ENCODE measurements at regions not wholly inside any gene's neighbourhood (a gene's known extent, or its start where the extent isn't known, plus 50 kb on each side); places are given as distances from the start of the nearest gene placed in this dataset.

DNA sequence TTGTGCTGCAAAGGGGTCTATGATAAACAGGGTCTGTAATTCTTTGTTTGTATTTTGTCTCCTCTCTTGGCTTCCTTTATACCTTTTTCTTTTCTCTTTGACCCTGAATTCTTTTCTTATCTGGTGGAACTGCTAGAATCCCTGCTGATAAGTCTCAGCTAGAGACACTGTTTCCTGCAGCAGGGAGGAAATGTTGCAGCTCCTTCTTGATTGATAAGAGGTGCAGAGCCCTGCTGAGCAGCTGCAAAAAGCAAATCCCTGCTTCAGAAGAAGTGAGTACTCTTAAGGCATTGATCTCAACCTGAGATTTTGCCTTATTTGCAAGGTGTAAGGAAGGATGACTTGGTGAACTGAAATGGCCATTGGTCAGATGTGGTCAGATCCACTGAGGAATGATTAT lies 167.8 kb downstream of the NUP35 start:
- Histone ChIP-seq H3K9me3 (ENCODE audit: low read depth, low read length) (no peaks in the 10 kb centered on the region), H3K9ac (ENCODE audit: insufficient read length) (no peak overlapping the region), H3K27ac (no peak overlapping the region), H3K4me3 (no peak overlapping the region), H3K36me3 (ENCODE audit: insufficient read depth, low read length) (no peaks in the 10 kb centered on the region)
- DNase-seq (ENCODE audit: low read depth, low spot score), result no peak
- TF ChIP-seq EZH2 (IDR thresholded peaks at IDR 0.05) (no peak), POLR2AphosphoS5 (IDR thresholded peaks at IDR 0.05; ENCODE audit: borderline replicate concordance, low read depth, low read length) (no peak), FOXP2 (optimal IDR thresholded peaks at IDR 0.05; ENCODE audit: control extremely low read depth, extremely low read length, insufficient read depth) (no peak)

DNA sequence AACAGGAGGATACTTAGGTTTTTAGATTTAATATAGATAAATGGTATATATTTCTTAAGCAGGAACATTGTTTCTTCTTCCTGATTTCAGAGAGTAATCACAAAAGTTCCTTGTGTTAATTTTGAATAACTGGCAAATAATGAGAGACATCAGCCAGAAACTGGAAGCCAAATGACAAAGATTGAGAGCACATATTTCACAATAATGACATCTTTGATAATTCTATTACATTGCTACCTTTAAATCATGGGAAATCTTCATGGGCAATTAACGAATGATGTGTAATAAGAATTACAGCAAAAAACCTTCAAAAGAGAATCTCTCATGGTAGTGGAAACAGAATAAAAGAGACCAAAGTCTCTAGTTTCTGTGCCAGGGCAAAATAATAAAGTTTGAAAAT lies 215.1 kb downstream of the NUP35 start:
- Histone ChIP-seq H3K27ac (no peak overlapping the region), H3K4me3 (no peak overlapping the region), H3K36me3 (ENCODE audit: insufficient read depth, low read length) (no peaks in the 10 kb centered on the region), H3K9me3 (ENCODE audit: low read depth, low read length) (no peaks in the 10 kb centered on the region), H3K9ac (ENCODE audit: insufficient read length) (no peak overlapping the region)
- DNase-seq (ENCODE audit: low read depth, low spot score), result no peak
- TF ChIP-seq FOXP2 (optimal IDR thresholded peaks at IDR 0.05; ENCODE audit: control extremely low read depth, extremely low read length, insufficient read depth), result no peak
- no peak for TF ChIP-seq EZH2 (IDR thresholded peaks at IDR 0.05)
- TF ChIP-seq POLR2AphosphoS5 (IDR thresholded peaks at IDR 0.05; ENCODE audit: borderline replicate concordance, low read depth, low read length), result no peak

DNA sequence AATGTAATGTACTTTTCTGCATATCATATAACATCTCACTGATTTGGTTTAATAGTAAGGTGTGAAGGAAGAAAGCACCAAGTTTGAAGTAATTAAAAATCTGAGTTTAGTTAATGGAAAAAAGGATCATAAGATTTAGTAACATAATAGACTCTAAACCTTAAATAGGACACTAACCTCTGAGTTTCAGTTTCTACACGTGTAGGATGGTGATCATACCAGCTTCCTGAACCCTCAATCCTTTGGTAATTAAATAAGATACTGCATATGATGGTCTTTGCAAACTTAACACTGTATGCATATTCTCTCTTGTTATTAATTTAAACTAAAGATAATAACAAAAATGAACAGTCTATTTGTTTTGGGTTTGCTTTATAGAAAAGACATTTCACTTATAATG lies 216.8 kb downstream of the NUP35 start:
- Histone ChIP-seq H3K9me3 (ENCODE audit: low read depth, low read length) (no peaks in the 10 kb centered on the region), H3K4me3 (no peak overlapping the region), H3K9ac (ENCODE audit: insufficient read length) (no peak overlapping the region), H3K36me3 (ENCODE audit: insufficient read depth, low read length) (no peaks in the 10 kb centered on the region), H3K27ac (no peak overlapping the region)
- DNase-seq (ENCODE audit: low read depth, low spot score), result no peak
- TF ChIP-seq FOXP2 (optimal IDR thresholded peaks at IDR 0.05; ENCODE audit: control extremely low read depth, extremely low read length, insufficient read depth) (no peak), EZH2 (IDR thresholded peaks at IDR 0.05) (no peak), POLR2AphosphoS5 (IDR thresholded peaks at IDR 0.05; ENCODE audit: borderline replicate concordance, low read depth, low read length) (no peak)

DNA sequence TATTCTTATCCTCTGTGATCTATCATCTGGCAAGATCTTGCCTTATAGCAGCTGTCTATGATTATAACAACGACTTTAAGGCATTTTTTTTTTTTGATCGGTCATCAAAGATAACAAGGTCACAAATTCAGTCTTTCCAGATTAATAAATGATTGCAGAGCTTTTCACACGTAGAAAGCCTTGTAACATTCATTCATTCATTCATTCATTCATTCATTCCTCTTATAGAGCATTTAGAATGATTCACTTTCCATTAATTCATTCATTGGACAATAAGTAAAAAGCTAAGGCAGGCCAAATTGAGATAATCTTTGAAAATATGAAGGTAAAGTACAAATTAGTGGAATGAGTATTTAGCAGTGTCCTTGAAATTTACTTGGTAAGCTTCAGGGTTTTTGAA lies 223.7 kb downstream of the NUP35 start:
- Histone ChIP-seq H3K27ac (no peak overlapping the region), H3K4me3 (no peak overlapping the region), H3K9me3 (ENCODE audit: low read depth, low read length) (no peaks in the 10 kb centered on the region), H3K9ac (ENCODE audit: insufficient read length) (no peak overlapping the region), H3K36me3 (ENCODE audit: insufficient read depth, low read length) (no peaks in the 10 kb centered on the region)
- no peak for TF ChIP-seq FOXP2 (optimal IDR thresholded peaks at IDR 0.05; ENCODE audit: control extremely low read depth, extremely low read length, insufficient read depth)
- no peak for TF ChIP-seq POLR2AphosphoS5 (IDR thresholded peaks at IDR 0.05; ENCODE audit: borderline replicate concordance, low read depth, low read length)
- TF ChIP-seq EZH2 (IDR thresholded peaks at IDR 0.05), result no peak
- DNase-seq (ENCODE audit: low read depth, low spot score), result no peak

DNA sequence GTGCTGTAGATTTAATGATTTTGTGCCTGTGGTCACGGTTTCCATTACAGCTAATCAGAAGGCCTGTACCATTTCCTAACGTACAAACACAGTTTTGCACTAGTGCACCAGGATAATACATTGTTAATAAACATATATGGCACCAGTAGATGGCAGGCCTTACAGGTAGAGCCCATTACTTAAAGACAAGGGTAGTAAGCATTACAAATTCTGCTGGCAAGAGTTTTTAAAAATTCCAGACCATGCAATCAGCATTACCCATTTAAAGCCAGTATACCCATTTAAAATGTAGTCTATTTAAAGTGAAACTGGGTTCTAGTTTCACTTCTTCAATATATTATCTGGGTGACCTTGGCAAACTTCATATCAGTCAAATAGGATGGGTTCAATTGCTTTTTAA lies 224.2 kb downstream of the NUP35 start:
- Histone ChIP-seq H3K9me3 (ENCODE audit: low read depth, low read length) (no peaks in the 10 kb centered on the region), H3K27ac (no peak overlapping the region), H3K36me3 (ENCODE audit: insufficient read depth, low read length) (no peaks in the 10 kb centered on the region), H3K4me3 (no peak overlapping the region), H3K9ac (ENCODE audit: insufficient read length) (no peak overlapping the region)
- no peak for DNase-seq (ENCODE audit: low read depth, low spot score)
- TF ChIP-seq FOXP2 (optimal IDR thresholded peaks at IDR 0.05; ENCODE audit: control extremely low read depth, extremely low read length, insufficient read depth) (no peak), POLR2AphosphoS5 (IDR thresholded peaks at IDR 0.05; ENCODE audit: borderline replicate concordance, low read depth, low read length) (no peak), EZH2 (IDR thresholded peaks at IDR 0.05) (no peak)

DNA sequence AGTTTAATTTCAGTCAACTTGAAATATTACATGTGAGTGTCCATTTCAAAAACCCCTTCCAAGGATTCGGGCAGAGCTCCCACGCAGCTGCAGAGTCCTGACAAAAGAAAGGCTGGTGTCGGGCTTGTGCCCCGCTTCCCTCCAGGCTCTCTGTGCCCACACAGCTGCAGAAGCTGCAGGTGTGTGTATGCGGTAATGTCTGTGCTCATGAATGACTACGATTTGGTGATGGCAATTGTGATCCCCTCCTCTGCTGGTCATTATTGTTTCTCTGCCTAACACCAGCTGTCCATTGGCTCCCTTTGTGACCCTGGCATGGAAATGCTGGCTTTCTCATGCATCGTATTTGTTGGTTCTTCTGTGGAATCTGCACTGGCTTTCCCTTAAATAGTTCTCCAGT lies 224.8 kb downstream of the NUP35 start:
- DNase-seq (ENCODE audit: low read depth, low spot score), result no peak
- Histone ChIP-seq H3K27ac (no peak overlapping the region), H3K9ac (ENCODE audit: insufficient read length) (no peak overlapping the region), H3K9me3 (ENCODE audit: low read depth, low read length) (no peaks in the 10 kb centered on the region), H3K36me3 (ENCODE audit: insufficient read depth, low read length) (no peaks in the 10 kb centered on the region), H3K4me3 (no peak overlapping the region)
- TF ChIP-seq POLR2AphosphoS5 (IDR thresholded peaks at IDR 0.05; ENCODE audit: borderline replicate concordance, low read depth, low read length) (no peak), FOXP2 (optimal IDR thresholded peaks at IDR 0.05; ENCODE audit: control extremely low read depth, extremely low read length, insufficient read depth) (no peak), EZH2 (IDR thresholded peaks at IDR 0.05) (no peak)

DNA sequence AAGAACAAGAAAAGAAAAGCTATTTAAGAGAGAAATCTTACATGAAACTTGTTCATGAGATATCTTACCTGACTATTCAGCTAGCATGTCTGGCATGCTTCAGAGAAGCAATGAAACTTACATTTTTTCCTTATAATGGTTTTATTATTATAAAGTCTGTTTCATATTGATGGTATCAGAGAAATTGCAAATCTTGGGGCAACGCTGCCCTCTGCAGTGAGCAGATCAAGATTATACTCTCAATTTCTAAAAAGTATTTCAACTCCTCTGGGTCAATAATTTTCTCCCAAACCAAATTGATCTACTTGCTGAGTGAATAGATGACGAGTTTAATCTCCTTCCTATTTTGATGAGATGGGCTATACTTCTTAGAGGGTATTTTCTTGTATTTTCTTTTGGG lies 235.6 kb downstream of the NUP35 start:
- Histone ChIP-seq H3K36me3 (ENCODE audit: insufficient read depth, low read length) (no peaks in the 10 kb centered on the region), H3K9me3 (ENCODE audit: low read depth, low read length) (no peaks in the 10 kb centered on the region), H3K4me3 (no peak overlapping the region), H3K27ac (no peak overlapping the region), H3K9ac (ENCODE audit: insufficient read length) (no peak overlapping the region)
- peak; percentile 14 for DNase-seq (ENCODE audit: low read depth, low spot score)
- no peak for TF ChIP-seq EZH2 (IDR thresholded peaks at IDR 0.05)
- TF ChIP-seq FOXP2 (optimal IDR thresholded peaks at IDR 0.05; ENCODE audit: control extremely low read depth, extremely low read length, insufficient read depth), result no peak
- TF ChIP-seq POLR2AphosphoS5 (IDR thresholded peaks at IDR 0.05; ENCODE audit: borderline replicate concordance, low read depth, low read length), result no peak

DNA sequence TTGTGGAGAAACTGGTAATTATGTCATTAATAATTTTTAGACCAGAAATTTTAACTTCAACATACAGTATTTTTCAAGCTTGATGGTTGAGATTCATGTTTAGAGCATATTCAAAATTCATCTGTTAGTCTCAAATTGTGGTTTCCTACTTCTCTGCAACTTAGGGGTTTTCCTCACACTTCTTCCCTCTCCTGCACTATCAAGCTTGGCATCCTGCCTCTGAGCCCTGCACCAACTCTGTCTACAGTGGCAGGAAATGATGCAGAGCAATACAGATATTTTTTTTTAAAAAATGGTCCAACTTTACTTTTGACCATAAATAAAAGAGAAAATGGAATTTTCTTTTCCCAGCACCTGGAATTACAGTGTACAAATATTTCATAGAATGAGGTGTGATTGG lies 247.3 kb downstream of the NUP35 start:
- H3K4me3 ChIP-seq, result no peak overlapping the region
- no peak overlapping the region for H3K27ac ChIP-seq
- no peaks in the 10 kb centered on the region for H3K36me3 ChIP-seq (ENCODE audit: insufficient read depth, low read length)
- H3K9ac ChIP-seq (ENCODE audit: insufficient read length), result no peak overlapping the region
- TF ChIP-seq POLR2AphosphoS5 (IDR thresholded peaks at IDR 0.05; ENCODE audit: borderline replicate concordance, low read depth, low read length), result no peak
- TF ChIP-seq FOXP2 (optimal IDR thresholded peaks at IDR 0.05; ENCODE audit: control extremely low read depth, extremely low read length, insufficient read depth), result no peak
- no peak for TF ChIP-seq EZH2 (IDR thresholded peaks at IDR 0.05)
- H3K9me3 ChIP-seq (ENCODE audit: low read depth, low read length), result no peaks in the 10 kb centered on the region
- DNase-seq (ENCODE audit: low read depth, low spot score), result no peak

DNA sequence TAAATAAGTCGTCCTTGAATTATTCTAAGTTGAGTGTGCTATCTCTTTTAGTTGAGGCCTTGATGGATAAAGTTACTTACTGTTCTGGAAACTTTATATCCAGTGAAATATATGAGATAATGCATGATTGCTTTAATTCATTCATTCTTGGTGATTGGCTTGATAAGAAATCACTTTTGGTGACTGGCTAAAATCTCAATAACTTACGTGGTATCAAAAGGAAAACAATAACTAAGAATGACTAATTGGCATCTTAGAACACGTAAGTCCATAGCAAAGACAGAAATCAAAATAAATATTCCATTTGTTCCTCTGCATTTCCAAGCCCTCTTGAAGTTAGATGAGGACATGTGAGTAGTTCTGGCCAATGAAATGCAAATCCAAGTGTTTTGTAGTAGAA lies 251.6 kb downstream of the NUP35 start:
- H3K4me3 ChIP-seq, result no peak overlapping the region
- no peak for DNase-seq (ENCODE audit: low read depth, low spot score)
- TF ChIP-seq EZH2 (IDR thresholded peaks at IDR 0.05) (no peak), FOXP2 (optimal IDR thresholded peaks at IDR 0.05; ENCODE audit: control extremely low read depth, extremely low read length, insufficient read depth) (no peak), POLR2AphosphoS5 (IDR thresholded peaks at IDR 0.05; ENCODE audit: borderline replicate concordance, low read depth, low read length) (no peak)
- H3K36me3 ChIP-seq (ENCODE audit: insufficient read depth, low read length), result no peaks in the 10 kb centered on the region
- no peaks in the 10 kb centered on the region for H3K9me3 ChIP-seq (ENCODE audit: low read depth, low read length)
- no peak overlapping the region for H3K27ac ChIP-seq
- H3K9ac ChIP-seq (ENCODE audit: insufficient read length), result no peak overlapping the region
